ENCODE measurements at regions not wholly inside any gene's neighbourhood (a gene's known extent, or its start where the extent isn't known, plus 50 kb on each side); places are given as distances from the start of the nearest gene placed in this dataset.

DNA sequence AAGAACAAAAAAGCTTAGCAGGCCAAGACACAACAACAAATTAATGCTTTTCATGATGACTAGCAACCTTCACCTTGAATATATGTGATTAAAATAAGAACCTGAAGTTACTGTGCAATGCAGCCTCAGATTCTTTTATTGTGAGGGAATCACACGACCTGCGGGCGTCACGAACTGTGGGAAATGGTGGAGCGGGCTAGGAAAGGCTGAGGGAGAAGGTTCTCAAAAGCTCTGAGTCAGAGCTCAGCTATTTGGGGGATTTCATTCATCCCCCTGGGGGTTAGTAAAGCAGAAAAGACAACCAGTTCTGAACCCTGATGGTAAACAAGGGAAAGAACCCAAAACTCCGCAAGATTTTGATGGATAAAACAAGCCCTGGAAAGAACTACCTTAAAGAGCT, 89.3 kb upstream of the NCKAP5 start:
- TF ChIP-seq USF2 (IDR thresholded peaks at IDR 0.05; ENCODE audit: low read depth, low read length) (no peak), MAFK (IDR thresholded peaks at IDR 0.05; ENCODE audit: low read depth, low read length) (no peak), NFE2L2 (IDR thresholded peaks at IDR 0.05; ENCODE audit: low read depth, low read length) (no peak), RAD21 (IDR thresholded peaks at IDR 0.05; ENCODE audit: low read length) (no peak), POLR2A (IDR thresholded peaks at IDR 0.05; ENCODE audit: low read depth, low read length) (no peak), RCOR1 (IDR thresholded peaks at IDR 0.05; ENCODE audit: insufficient replicate concordance, low read length) (no peak), CEBPB (IDR thresholded peaks at IDR 0.05; ENCODE audit: low read depth, low read length) (no peak), SMC3 (IDR thresholded peaks at IDR 0.05; ENCODE audit: low read depth, low read length) (no peak), RFX5 (IDR thresholded peaks at IDR 0.05; ENCODE audit: low read depth, low read length) (no peak), CHD1 (IDR thresholded peaks at IDR 0.05; ENCODE audit: low read depth, low read length) (no peak)
- TF ChIP-seq, protein P1, sequence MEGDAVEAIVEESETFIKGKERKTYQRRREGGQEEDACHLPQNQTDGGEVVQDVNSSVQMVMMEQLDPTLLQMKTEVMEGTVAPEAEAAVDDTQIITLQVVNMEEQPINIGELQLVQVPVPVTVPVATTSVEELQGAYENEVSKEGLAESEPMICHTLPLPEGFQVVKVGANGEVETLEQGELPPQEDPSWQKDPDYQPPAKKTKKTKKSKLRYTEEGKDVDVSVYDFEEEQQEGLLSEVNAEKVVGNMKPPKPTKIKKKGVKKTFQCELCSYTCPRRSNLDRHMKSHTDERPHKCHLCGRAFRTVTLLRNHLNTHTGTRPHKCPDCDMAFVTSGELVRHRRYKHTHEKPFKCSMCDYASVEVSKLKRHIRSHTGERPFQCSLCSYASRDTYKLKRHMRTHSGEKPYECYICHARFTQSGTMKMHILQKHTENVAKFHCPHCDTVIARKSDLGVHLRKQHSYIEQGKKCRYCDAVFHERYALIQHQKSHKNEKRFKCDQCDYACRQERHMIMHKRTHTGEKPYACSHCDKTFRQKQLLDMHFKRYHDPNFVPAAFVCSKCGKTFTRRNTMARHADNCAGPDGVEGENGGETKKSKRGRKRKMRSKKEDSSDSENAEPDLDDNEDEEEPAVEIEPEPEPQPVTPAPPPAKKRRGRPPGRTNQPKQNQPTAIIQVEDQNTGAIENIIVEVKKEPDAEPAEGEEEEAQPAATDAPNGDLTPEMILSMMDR (conservative IDR thresholded peaks at IDR 0.05; ENCODE audit: low read depth, low read length): no peak
